Stomach (tissue), 4 donors: ENCODE measurements at regions not wholly inside any gene's neighbourhood (a gene's known extent, or its start where the extent isn't known, plus 50 kb on each side); places are given as distances from the start of the nearest gene placed in this dataset.

ENCODE experiments used
- POLR2A ChIP-seq, 4 donors: fragments of 450-650 bp; IDR thresholded peaks; one replicate each; pipeline ENCODE4 v1.6.1; 2016; ENCODE audit warnings: antibody characterized with exemption in 4 of 4, control low read depth in 2 of 4, mild to moderate bottlenecking in 1 of 4, moderate library complexity in 1 of 4
- POLR2AphosphoS5 ChIP-seq, 3 donors: sonication (generic); formaldehyde crosslinking; IDR thresholded peaks; one replicate each; pipeline ENCODE4 v1.6.1; 2016; ENCODE audit warnings: antibody characterized with exemption in 3 of 3
- TF ChIP-seq, protein P1 (sequence below), 7 experiments: fragments of 450-650 bp in 4 of 7; fragments of 200-600 bp in 3 of 7; sonication (generic) in 3 of 7; IDR thresholded peaks; one replicate each; pipeline ENCODE4 v1.5.1; 2016 to 2019; ENCODE audit warnings: antibody characterized with exemption in 7 of 7, control low read depth in 2 of 7, mild to moderate bottlenecking in 1 of 7

DNA sequence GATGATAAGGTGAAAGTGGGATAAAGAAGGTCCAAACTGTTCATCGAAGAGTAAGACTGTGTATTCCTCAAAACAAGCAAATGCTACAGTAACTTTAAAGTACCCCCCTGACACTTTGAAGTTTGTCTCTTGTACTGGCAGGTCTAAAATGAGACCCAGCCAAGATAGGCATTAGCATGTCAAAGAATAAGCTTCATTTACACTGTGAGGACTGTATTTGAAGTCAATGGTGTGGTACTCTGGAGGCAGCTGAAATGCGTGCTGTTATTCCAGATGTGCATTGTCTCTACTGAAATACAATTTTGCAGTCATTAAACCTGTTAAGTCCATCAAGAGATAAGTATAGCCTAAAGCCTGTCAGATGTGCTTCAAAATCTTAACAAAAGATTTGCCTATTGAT, 288.9 kb upstream of the TECRL start:
- TF ChIP-seq, protein P1, sequence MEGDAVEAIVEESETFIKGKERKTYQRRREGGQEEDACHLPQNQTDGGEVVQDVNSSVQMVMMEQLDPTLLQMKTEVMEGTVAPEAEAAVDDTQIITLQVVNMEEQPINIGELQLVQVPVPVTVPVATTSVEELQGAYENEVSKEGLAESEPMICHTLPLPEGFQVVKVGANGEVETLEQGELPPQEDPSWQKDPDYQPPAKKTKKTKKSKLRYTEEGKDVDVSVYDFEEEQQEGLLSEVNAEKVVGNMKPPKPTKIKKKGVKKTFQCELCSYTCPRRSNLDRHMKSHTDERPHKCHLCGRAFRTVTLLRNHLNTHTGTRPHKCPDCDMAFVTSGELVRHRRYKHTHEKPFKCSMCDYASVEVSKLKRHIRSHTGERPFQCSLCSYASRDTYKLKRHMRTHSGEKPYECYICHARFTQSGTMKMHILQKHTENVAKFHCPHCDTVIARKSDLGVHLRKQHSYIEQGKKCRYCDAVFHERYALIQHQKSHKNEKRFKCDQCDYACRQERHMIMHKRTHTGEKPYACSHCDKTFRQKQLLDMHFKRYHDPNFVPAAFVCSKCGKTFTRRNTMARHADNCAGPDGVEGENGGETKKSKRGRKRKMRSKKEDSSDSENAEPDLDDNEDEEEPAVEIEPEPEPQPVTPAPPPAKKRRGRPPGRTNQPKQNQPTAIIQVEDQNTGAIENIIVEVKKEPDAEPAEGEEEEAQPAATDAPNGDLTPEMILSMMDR (IDR thresholded peaks at IDR 0.05) = no peak
- TF ChIP-seq POLR2A (IDR thresholded peaks at IDR 0.05) (no peak), POLR2AphosphoS5 (IDR thresholded peaks at IDR 0.05) (no peak)
